Activated CD8-positive, alpha-beta T cell treated with anti-CD3 and anti-CD28 coated beads, Interleukin-2, amount 10 ng/mL, durations not matched to agents 7 days and 5 days (primary cell): ENCODE measurements at regions not wholly inside any gene's neighbourhood (a gene's known extent, or its start where the extent isn't known, plus 50 kb on each side); places are given as distances from the start of the nearest gene placed in this dataset.

Experiments used
- ATAC-seq: fragments of 150-1000 bp; cut with Tn5 transposase; one replicate; pipeline ENCODE4 v1.10.0; 2021; ENCODE audit warnings: moderate library complexity
- CTCF ChIA-PET: fragments of 350-600 bp; sonication (Branson Sonifier 250); formaldehyde crosslinking; loops from one replicate; lab custom pipeline; 2021; ENCODE audit warnings: antibody characterized with exemption; lab: Charles Lee
- POLR2A ChIA-PET: fragments of 350-600 bp; sonication (Branson Sonifier 250); formaldehyde crosslinking; loops from one replicate; lab custom pipeline; 2021; ENCODE audit warnings: antibody characterized with exemption; lab: Charles Lee
- DNase-seq: peaks from one replicate; pipeline ENCODE4 v3.0.0-alpha.2; 2020
- H3K27ac Mint-ChIP-seq: one replicate; pipeline ENCODE4 v1.8.0; 2021; ENCODE audit warnings: mild to moderate bottlenecking, mixed read lengths
- H3K27me3 Mint-ChIP-seq: one replicate; pipeline ENCODE4 v1.8.0; 2021; ENCODE audit warnings: low read depth, mixed read lengths
- H3K36me3 Mint-ChIP-seq: one replicate; pipeline ENCODE4 v1.8.0; 2021; ENCODE audit warnings: low read depth, mixed read lengths
- H3K4me1 Mint-ChIP-seq: one replicate; pipeline ENCODE4 v1.8.0; 2021; ENCODE audit warnings: low read depth, mixed read lengths
- H3K4me3 Mint-ChIP-seq: one replicate; pipeline ENCODE4 v1.8.0; 2021; ENCODE audit warnings: mild to moderate bottlenecking, mixed read lengths
- H3K9me3 Mint-ChIP-seq: one replicate; pipeline ENCODE4 v1.8.0; 2022; ENCODE audit warnings: mixed read lengths; ENCODE audit not compliant: insufficient read depth

- ChIA-PET CTCF (no interaction called here), POLR2A (no interaction called here)
- no peak overlapping the region for H3K27ac Mint-ChIP-seq
- DNase-seq (no peak), ATAC-seq (no peak)
- H3K9me3 Mint-ChIP-seq: peaks cover 9% of the 10 kb centered on the region
- no peaks in the 10 kb centered on the region for H3K27me3 Mint-ChIP-seq
- no peaks in the 10 kb centered on the region for H3K4me1 Mint-ChIP-seq
- H3K4me3 Mint-ChIP-seq: no peak overlapping the region
- no peaks in the 10 kb centered on the region for H3K36me3 Mint-ChIP-seq
Observed at GRCh38 chr12:85600841-85601240, 235.4 kb downstream of the RASSF9 start.

- DNase-seq (no peak), ATAC-seq (no peak)
- H3K9me3 Mint-ChIP-seq: no peaks in the 10 kb centered on the region
- no peaks in the 10 kb centered on the region for H3K36me3 Mint-ChIP-seq
- ChIA-PET POLR2A (no interaction called here), CTCF (no interaction called here)
- no peak overlapping the region for H3K27ac Mint-ChIP-seq
- no peak overlapping the region for H3K4me3 Mint-ChIP-seq
- no peaks in the 10 kb centered on the region for H3K27me3 Mint-ChIP-seq
- no peaks in the 10 kb centered on the region for H3K4me1 Mint-ChIP-seq
Observed at GRCh38 chr12:85603556-85603955, 232.7 kb downstream of the RASSF9 start.

GRCh38 chr12:85606455-85606854, 229.8 kb downstream of the RASSF9 start:
- H3K9me3 Mint-ChIP-seq: no peaks in the 10 kb centered on the region
- ChIA-PET CTCF (no interaction called here), POLR2A (no interaction called here)
- no peak overlapping the region for H3K4me3 Mint-ChIP-seq
- H3K27me3 Mint-ChIP-seq: no peaks in the 10 kb centered on the region
- ATAC-seq (no peak), DNase-seq (no peak)
- no peaks in the 10 kb centered on the region for H3K36me3 Mint-ChIP-seq
- no peaks in the 10 kb centered on the region for H3K4me1 Mint-ChIP-seq
- H3K27ac Mint-ChIP-seq: no peak overlapping the region

- H3K27me3 Mint-ChIP-seq: no peaks in the 10 kb centered on the region
- POLR2A ChIA-PET: no interaction called here
- no peak overlapping the region for H3K27ac Mint-ChIP-seq
- H3K9me3 Mint-ChIP-seq: no peaks in the 10 kb centered on the region
- DNase-seq: no peak
- H3K4me1 Mint-ChIP-seq: no peaks in the 10 kb centered on the region
- no peaks in the 10 kb centered on the region for H3K36me3 Mint-ChIP-seq
- ATAC-seq: no peak
- no peak overlapping the region for H3K4me3 Mint-ChIP-seq
- CTCF ChIA-PET: no interaction called here
Observed at GRCh38 chr12:85609778-85610177, 226.4 kb downstream of the RASSF9 start.

- Mint-ChIP-seq H3K4me1 (no peaks in the 10 kb centered on the region), H3K27me3 (no peaks in the 10 kb centered on the region), H3K9me3 (no peaks in the 10 kb centered on the region), H3K27ac (no peak overlapping the region), H3K4me3 (no peak overlapping the region), H3K36me3 (no peaks in the 10 kb centered on the region)
- CTCF ChIA-PET: no interaction called here
- POLR2A ChIA-PET: no interaction called here
- ATAC-seq (no peak), DNase-seq (no peak)
Observed at GRCh38 chr12:85610194-85610593, 226.0 kb downstream of the RASSF9 start.

- DNase-seq (no peak), ATAC-seq (no peak)
- Mint-ChIP-seq H3K4me3 (no peak overlapping the region), H3K27me3 (no peaks in the 10 kb centered on the region), H3K36me3 (no peaks in the 10 kb centered on the region), H3K9me3 (no peaks in the 10 kb centered on the region), H3K4me1 (no peaks in the 10 kb centered on the region), H3K27ac (no peak overlapping the region)
- ChIA-PET POLR2A (no interaction called here), CTCF (no interaction called here)
Observed at GRCh38 chr12:85616201-85616600, 220.0 kb downstream of the RASSF9 start.

GRCh38 chr12:85617307-85618091, 218.7 kb downstream of the RASSF9 start:
- DNase-seq (no peak), ATAC-seq (no peak)
- Mint-ChIP-seq H3K36me3 (no peaks in the 10 kb centered on the region), H3K27me3 (no peaks in the 10 kb centered on the region), H3K4me3 (no peak overlapping the region), H3K27ac (no peak overlapping the region), H3K4me1 (no peaks in the 10 kb centered on the region), H3K9me3 (no peaks in the 10 kb centered on the region)
- ChIA-PET POLR2A (no interaction called here), CTCF (no interaction called here)

- no peaks in the 10 kb centered on the region for H3K27me3 Mint-ChIP-seq
- no peaks in the 10 kb centered on the region for H3K4me1 Mint-ChIP-seq
- H3K27ac Mint-ChIP-seq: no peak overlapping the region
- ATAC-seq (no peak), DNase-seq (no peak)
- no peaks in the 10 kb centered on the region for H3K9me3 Mint-ChIP-seq
- POLR2A ChIA-PET: no interaction called here
- no peaks in the 10 kb centered on the region for H3K36me3 Mint-ChIP-seq
- CTCF ChIA-PET: no interaction called here
- no peak overlapping the region for H3K4me3 Mint-ChIP-seq
Observed at GRCh38 chr12:85621041-85621440, 215.2 kb downstream of the RASSF9 start.

GRCh38 chr12:85623763-85624162, 212.4 kb downstream of the RASSF9 start:
- H3K36me3 Mint-ChIP-seq: no peaks in the 10 kb centered on the region
- H3K27ac Mint-ChIP-seq: no peak overlapping the region
- H3K4me1 Mint-ChIP-seq: no peaks in the 10 kb centered on the region
- H3K4me3 Mint-ChIP-seq: no peak overlapping the region
- no peaks in the 10 kb centered on the region for H3K9me3 Mint-ChIP-seq
- ChIA-PET POLR2A (no interaction called here), CTCF (no interaction called here)
- no peak for ATAC-seq
- H3K27me3 Mint-ChIP-seq: no peaks in the 10 kb centered on the region
- no peak for DNase-seq

GRCh38 chr12:85625467-85625866, 210.7 kb downstream of the RASSF9 start:
- Mint-ChIP-seq H3K4me1 (no peaks in the 10 kb centered on the region), H3K36me3 (no peaks in the 10 kb centered on the region), H3K9me3 (no peaks in the 10 kb centered on the region), H3K27ac (no peak overlapping the region), H3K4me3 (no peak overlapping the region), H3K27me3 (no peaks in the 10 kb centered on the region)
- no peak for DNase-seq
- ATAC-seq: no peak
- ChIA-PET POLR2A (no interaction called here), CTCF (no interaction called here)

- H3K9me3 Mint-ChIP-seq: no peaks in the 10 kb centered on the region
- H3K27me3 Mint-ChIP-seq: no peaks in the 10 kb centered on the region
- ChIA-PET POLR2A (no interaction called here), CTCF (no interaction called here)
- no peaks in the 10 kb centered on the region for H3K36me3 Mint-ChIP-seq
- H3K4me1 Mint-ChIP-seq: no peaks in the 10 kb centered on the region
- DNase-seq: no peak
- H3K4me3 Mint-ChIP-seq: no peak overlapping the region
- no peak for ATAC-seq
- H3K27ac Mint-ChIP-seq: no peak overlapping the region
Observed at GRCh38 chr12:85626001-85626783, 210.0 kb downstream of the RASSF9 start.

- Mint-ChIP-seq H3K27ac (no peak overlapping the region), H3K36me3 (no peaks in the 10 kb centered on the region), H3K4me3 (no peak overlapping the region), H3K4me1 (no peaks in the 10 kb centered on the region), H3K9me3 (no peaks in the 10 kb centered on the region), H3K27me3 (no peaks in the 10 kb centered on the region)
- CTCF ChIA-PET: no interaction called here
- DNase-seq (no peak), ATAC-seq (no peak)
- POLR2A ChIA-PET: no interaction called here
Observed at GRCh38 chr12:85626784-85627171, 209.4 kb downstream of the RASSF9 start.
